Astrocyte of the spinal cord (primary cell): ENCODE measurements at regions not wholly inside any gene's neighbourhood (a gene's known extent, or its start where the extent isn't known, plus 50 kb on each side); places are given as distances from the start of the nearest gene placed in this dataset.

Experiments
- DNase-seq: peaks from one replicate; pipeline ENCODE4 v3.0.0; 2011; ENCODE audit warnings: low read depth, low spot score
- H3K4me3 ChIP-seq: 2 replicates; pipeline ENCODE4 v1.5.1; 2011; ENCODE audit warnings: low read depth, mild to moderate bottlenecking, low read length, moderate library complexity
- CTCF ChIP-seq: IDR thresholded peaks from 2 replicates; pipeline ENCODE4 v1.5.1; 2012; ENCODE audit warnings: low read depth, mild to moderate bottlenecking, low read length, inconsistent platforms
- in situ Hi-C: cut with HindIII; loops from 2 replicates; pipeline ENCODE4 v1.10.0; 2017; ENCODE audit warnings: low sequenced_read_pairs

- no peak overlapping the region for H3K4me3 ChIP-seq
- no peak for TF ChIP-seq CTCF
- in situ Hi-C loops = no loop called here
- DNase-seq = no peak
Measured at GRCh38 chr2:11941201-11942177, 195.1 kb downstream of the LPIN1 start.

DNA sequence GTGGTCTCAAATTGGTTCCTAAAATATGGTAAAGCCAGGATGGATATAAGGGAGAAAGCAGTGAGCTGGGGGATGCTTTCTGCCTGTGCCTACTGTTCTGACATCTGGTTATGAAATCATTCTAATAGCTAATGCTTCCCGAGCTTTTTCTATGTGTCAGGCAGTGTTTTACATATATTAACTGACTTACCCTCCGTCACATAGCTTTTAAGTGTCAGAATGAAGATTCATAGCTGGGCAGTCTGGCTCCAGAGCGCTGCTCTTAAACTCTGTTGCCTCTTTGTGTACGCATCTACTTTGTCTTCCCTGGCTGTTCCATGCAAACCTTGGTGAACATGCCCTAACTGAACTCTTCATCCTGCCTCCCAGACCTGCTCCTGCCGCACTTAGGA lies 195.7 kb downstream of the LPIN1 start:
- no peak for TF ChIP-seq CTCF
- no peak for DNase-seq
- in situ Hi-C loops = no loop called here
- no peak overlapping the region for H3K4me3 ChIP-seq

DNA sequence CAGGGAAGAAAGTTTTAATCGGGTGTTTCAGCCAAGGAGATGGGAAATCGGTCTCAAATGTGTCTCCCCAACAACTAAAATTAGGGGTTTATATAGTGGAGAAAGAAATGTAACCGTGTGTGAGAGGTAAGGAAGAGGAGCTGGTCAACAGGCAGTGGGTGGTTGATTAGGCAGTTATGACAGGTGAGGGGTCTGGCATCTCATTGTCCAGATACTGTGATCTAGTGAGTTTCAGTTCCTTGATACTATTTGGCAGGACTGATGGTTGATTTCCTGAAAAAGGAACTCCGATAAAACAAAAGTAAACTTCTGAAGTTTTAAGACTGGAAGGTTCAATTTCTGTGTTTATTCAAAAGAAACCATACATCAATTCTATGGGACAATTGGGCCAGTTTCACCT lies 197.9 kb downstream of the LPIN1 start:
- in situ Hi-C loops = no loop called here
- TF ChIP-seq CTCF = no peak
- H3K4me3 ChIP-seq = no peak overlapping the region
- no peak for DNase-seq

DNA sequence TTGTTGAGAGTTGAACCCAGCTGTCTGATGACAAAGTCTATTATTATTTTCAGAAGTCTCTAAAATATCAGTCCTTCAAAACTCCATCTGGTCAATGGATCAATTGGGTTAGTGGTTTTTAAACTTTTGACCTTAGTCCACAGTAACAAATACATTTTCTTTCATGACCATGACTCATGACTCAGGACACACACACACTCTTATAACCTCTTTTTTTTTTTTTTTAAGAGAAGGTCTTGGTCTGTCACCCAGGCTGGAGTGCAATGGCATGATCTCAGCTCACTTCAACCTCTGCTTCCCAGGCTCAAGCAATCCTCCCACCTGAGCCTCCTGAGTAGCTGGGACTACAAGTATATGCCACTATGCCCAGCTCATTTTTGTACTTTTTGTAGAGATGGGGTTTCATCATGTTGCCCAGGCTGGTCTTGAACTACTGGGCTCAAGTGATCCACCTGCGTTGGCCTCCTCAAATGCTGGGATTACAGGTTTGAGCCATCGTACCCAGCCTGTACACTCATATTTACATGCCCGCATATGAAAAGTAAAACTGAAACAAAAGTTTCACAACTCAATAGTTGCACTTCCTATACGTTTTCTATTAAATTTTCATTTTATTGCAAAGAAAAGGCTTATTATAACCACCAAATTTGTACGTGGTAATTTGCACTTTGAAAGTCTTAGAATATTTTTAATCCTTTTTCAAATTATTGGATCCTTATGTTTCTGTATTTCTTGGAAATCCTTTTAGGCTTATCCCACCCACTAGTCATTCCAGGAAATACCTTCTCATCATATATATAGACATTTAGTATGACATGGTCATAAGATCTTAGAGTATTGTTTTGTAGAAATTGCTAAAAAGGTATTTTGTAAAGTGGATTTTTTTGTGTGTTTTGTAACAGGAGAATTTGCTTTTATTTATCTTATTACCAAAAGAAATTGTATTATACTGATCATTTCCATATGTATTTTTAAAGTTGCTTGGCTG lies 199.0 kb downstream of the LPIN1 start:
- in situ Hi-C loops = no loop called here
- no peak overlapping the region for H3K4me3 ChIP-seq
- DNase-seq = no peak
- TF ChIP-seq CTCF = no peak

GRCh38 chr2:11947956-11948355 lies 201.5 kb downstream of the LPIN1 start:
- H3K4me3 ChIP-seq = no peak overlapping the region
- in situ Hi-C loops = no loop called here
- no peak for TF ChIP-seq CTCF
- DNase-seq = no peak

GRCh38 chr2:11949732-11950523 lies 203.5 kb downstream of the LPIN1 start:
- no peak for DNase-seq
- no peak for TF ChIP-seq CTCF
- H3K4me3 ChIP-seq = no peak overlapping the region
- in situ Hi-C loops = no loop called here
